GM23338 (cell line): ENCODE measurements at regions not wholly inside any gene's neighbourhood (a gene's known extent, or its start where the extent isn't known, plus 50 kb on each side); places are given as distances from the start of the nearest gene placed in this dataset.
"Not testable (repeated sequence)": the region's sequence is repeated elsewhere in the genome, so short reads cannot be mapped to it uniquely, and the experiment has no call there.

Experiments
- ATAC-seq: fragments of 200-7000 bp; cut with Tn5 transposase; 3 replicates; pipeline ENCODE4 v1.9.1; 2020
- DNase-seq: peaks from one replicate; pipeline ENCODE4 v3.0.0-alpha.2; 2015; ENCODE audit warnings: low spot score
- H2AFZ ChIP-seq: fragments of 200-600 bp; sonication (generic); 2 replicates; pipeline ENCODE4 v1.8.0; 2016; ENCODE audit warnings: antibody characterized with exemption, mild to moderate bottlenecking, moderate library complexity
- H3F3A ChIP-seq: fragments of 200-600 bp; sonication (generic); replicated peaks from 2 replicates; pipeline ENCODE4 v1.8.0; 2017; ENCODE audit warnings: antibody characterized with exemption, mixed run types, low read depth
- H3K27ac ChIP-seq: fragments of 200-600 bp; sonication (generic); 2 replicates; pipeline ENCODE4 v1.6.1; 2016; ENCODE audit warnings: low read depth
- H3K27me3 ChIP-seq: fragments of 200-600 bp; sonication (generic); 2 replicates; pipeline ENCODE4 v1.8.0; 2016; ENCODE audit warnings: mild to moderate bottlenecking, mixed run types, moderate library complexity; ENCODE audit not compliant: insufficient read depth
- H3K36me3 ChIP-seq: fragments of 200-600 bp; sonication (generic); 2 replicates; pipeline ENCODE4 v1.8.0; 2016; ENCODE audit warnings: mild to moderate bottlenecking; ENCODE audit not compliant: insufficient read depth
- H3K4me1 ChIP-seq: fragments of 200-600 bp; sonication (generic); 2 replicates; pipeline ENCODE4 v1.8.0; 2016; ENCODE audit warnings: mild to moderate bottlenecking, moderate library complexity; ENCODE audit not compliant: insufficient read depth
- H3K4me2 ChIP-seq: fragments of 200-600 bp; sonication (generic); 2 replicates; pipeline ENCODE4 v1.7.1; 2017; ENCODE audit warnings: mixed run types
- H3K4me3 ChIP-seq: fragments of 200-600 bp; sonication (generic); 2 replicates; pipeline ENCODE4 v1.6.1; 2016; ENCODE audit warnings: mixed run types
- H3K79me2 ChIP-seq: fragments of 200-600 bp; sonication (generic); replicated peaks from 2 replicates; pipeline ENCODE4 v1.8.0; 2017; ENCODE audit warnings: mild to moderate bottlenecking; ENCODE audit not compliant: insufficient read depth
- H3K9me2 ChIP-seq: fragments of 200-600 bp; sonication (generic); 2 replicates; pipeline ENCODE4 v1.8.0; 2017; ENCODE audit not compliant: insufficient read depth
- H4K20me1 ChIP-seq: fragments of 200-600 bp; sonication (generic); replicated peaks from 2 replicates; pipeline ENCODE4 v1.8.0; 2017; ENCODE audit warnings: mild to moderate bottlenecking; ENCODE audit not compliant: insufficient read depth
- H3K27ac Mint-ChIP-seq: 2 replicates; pipeline ENCODE4 v1.8.0; 2020; ENCODE audit warnings: inconsistent platforms, mild to moderate bottlenecking, moderate library complexity, mixed read lengths
- H3K27me3 Mint-ChIP-seq: 3 replicates; pipeline ENCODE4 v1.8.0; 2022; ENCODE audit warnings: low read depth, mild to moderate bottlenecking, moderate library complexity, mixed read lengths, inconsistent platforms; ENCODE audit not compliant: insufficient read depth, poor library complexity
- H3K36me3 Mint-ChIP-seq: 3 replicates; pipeline ENCODE4 v1.8.0; 2021; ENCODE audit warnings: low read depth, mild to moderate bottlenecking, inconsistent platforms, moderate library complexity, mixed read lengths
- H3K4me1 Mint-ChIP-seq: 3 replicates; pipeline ENCODE4 v1.8.0; 2020; ENCODE audit warnings: mild to moderate bottlenecking, inconsistent platforms, mixed read lengths
- H3K4me3 Mint-ChIP-seq: 3 replicates; pipeline ENCODE4 v1.8.0; 2021; ENCODE audit warnings: moderate library complexity, mild to moderate bottlenecking, inconsistent platforms, mixed read lengths
- H3K9me3 Mint-ChIP-seq: 3 replicates; pipeline ENCODE4 v1.8.0; 2020; ENCODE audit warnings: moderate library complexity, mild to moderate bottlenecking, inconsistent platforms, mixed read lengths
- CREB1 ChIP-seq: fragments of 250-450 bp; sonication (Bioruptor Pico); IDR thresholded peaks from 2 replicates; pipeline ENCODE4 v1.5.0; 2020; ENCODE audit warnings: low read depth, mild to moderate bottlenecking, moderate library complexity
- EZH2 ChIP-seq: fragments of 200-600 bp; sonication (generic); IDR thresholded peaks from one replicate; pipeline ENCODE4 v1.8.0; 2017; ENCODE audit warnings: antibody characterized with exemption, mild to moderate bottlenecking, low read depth; ENCODE audit not compliant: unreplicated experiment
- EZH2phosphoT487 ChIP-seq: fragments of 200-600 bp; sonication (generic); IDR thresholded peaks from one replicate; pipeline ENCODE4 v1.8.1; 2018; ENCODE audit warnings: antibody characterized with exemption; ENCODE audit not compliant: unreplicated experiment
- JUNB ChIP-seq: IDR thresholded peaks from one replicate; pipeline ENCODE4 v1.6.1; 2016; ENCODE audit warnings: antibody characterized with exemption; ENCODE audit not compliant: unreplicated experiment
- POLR2AphosphoS5 ChIP-seq: IDR thresholded peaks from 2 replicates; pipeline ENCODE4 v1.6.1; 2016; ENCODE audit warnings: antibody characterized with exemption, low read depth
- REST ChIP-seq: IDR thresholded peaks from one replicate; pipeline ENCODE4 v1.6.1; 2018; ENCODE audit warnings: antibody characterized with exemption; ENCODE audit not compliant: unreplicated experiment
- STAT1 ChIP-seq: IDR thresholded peaks from one replicate; pipeline ENCODE4 v1.6.1; 2016; ENCODE audit warnings: antibody characterized with exemption; ENCODE audit not compliant: unreplicated experiment
- ZNF114 ChIP-seq: fragments of 250-450 bp; sonication (Bioruptor Pico); IDR thresholded peaks from 2 replicates; pipeline ENCODE4 v1.5.0; 2020; ENCODE audit warnings: mild to moderate bottlenecking, moderate library complexity
- ZNF331 ChIP-seq: fragments of 250-450 bp; sonication (Bioruptor Pico); IDR thresholded peaks from 2 replicates; pipeline ENCODE4 v1.5.0; 2020; ENCODE audit warnings: low read depth, mild to moderate bottlenecking, moderate library complexity
- TF ChIP-seq, protein P1 (sequence below), 2 experiments: fragments of 200-600 bp in 1 of 2; sonication (generic) in 1 of 2; conservative IDR thresholded peaks; 2 replicates each; pipeline versions ENCODE4 v1.5.1 to v1.6.1; 2016 to 2017; ENCODE audit warnings: antibody characterized with exemption in 2 of 2, low read depth in 2 of 2, mild to moderate bottlenecking in 2 of 2, moderate library complexity in 1 of 2
- TF ChIP-seq, protein P2 (sequence below): IDR thresholded peaks from 2 replicates; pipeline ENCODE4 v1.6.1; 2016; ENCODE audit warnings: antibody characterized with exemption

- TF ChIP-seq, protein P1, sequence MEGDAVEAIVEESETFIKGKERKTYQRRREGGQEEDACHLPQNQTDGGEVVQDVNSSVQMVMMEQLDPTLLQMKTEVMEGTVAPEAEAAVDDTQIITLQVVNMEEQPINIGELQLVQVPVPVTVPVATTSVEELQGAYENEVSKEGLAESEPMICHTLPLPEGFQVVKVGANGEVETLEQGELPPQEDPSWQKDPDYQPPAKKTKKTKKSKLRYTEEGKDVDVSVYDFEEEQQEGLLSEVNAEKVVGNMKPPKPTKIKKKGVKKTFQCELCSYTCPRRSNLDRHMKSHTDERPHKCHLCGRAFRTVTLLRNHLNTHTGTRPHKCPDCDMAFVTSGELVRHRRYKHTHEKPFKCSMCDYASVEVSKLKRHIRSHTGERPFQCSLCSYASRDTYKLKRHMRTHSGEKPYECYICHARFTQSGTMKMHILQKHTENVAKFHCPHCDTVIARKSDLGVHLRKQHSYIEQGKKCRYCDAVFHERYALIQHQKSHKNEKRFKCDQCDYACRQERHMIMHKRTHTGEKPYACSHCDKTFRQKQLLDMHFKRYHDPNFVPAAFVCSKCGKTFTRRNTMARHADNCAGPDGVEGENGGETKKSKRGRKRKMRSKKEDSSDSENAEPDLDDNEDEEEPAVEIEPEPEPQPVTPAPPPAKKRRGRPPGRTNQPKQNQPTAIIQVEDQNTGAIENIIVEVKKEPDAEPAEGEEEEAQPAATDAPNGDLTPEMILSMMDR (conservative IDR thresholded peaks at IDR 0.05; ENCODE audit: low read depth in 2 of 2), result no peak
- TF ChIP-seq STAT1 (no peak), EZH2 (no peak), EZH2phosphoT487 (no peak), POLR2AphosphoS5 (no peak), JUNB (no peak), ZNF114 (no peak), ZNF331 (CRISPR knock-in tag) (no peak)
- TF ChIP-seq, protein P2, sequence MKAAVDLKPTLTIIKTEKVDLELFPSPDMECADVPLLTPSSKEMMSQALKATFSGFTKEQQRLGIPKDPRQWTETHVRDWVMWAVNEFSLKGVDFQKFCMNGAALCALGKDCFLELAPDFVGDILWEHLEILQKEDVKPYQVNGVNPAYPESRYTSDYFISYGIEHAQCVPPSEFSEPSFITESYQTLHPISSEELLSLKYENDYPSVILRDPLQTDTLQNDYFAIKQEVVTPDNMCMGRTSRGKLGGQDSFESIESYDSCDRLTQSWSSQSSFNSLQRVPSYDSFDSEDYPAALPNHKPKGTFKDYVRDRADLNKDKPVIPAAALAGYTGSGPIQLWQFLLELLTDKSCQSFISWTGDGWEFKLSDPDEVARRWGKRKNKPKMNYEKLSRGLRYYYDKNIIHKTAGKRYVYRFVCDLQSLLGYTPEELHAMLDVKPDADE, result no peak
These were observed 236.0 kb downstream of the TTLL2 start (continued) for GRCh38 chr6:167560673-167561569.

DNA sequence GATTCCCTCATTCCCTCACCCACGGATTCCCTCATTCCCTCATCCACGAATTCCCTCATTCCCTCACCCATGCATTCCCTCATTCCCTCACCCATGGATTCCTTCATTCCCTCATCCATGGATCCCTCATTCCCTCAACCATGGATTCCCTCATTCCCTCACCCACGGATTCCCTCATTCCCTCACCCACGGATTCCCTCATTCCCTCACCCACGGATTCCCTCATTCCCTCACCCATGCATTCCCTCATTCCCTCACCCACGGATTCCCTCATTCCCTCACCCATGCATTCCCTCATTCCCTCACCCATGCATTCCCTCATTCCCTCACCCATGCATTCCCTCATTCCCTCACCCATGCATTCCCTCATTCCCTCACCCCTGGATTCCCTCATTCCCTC is 238.0 kb downstream of the TTLL2 start:
- ATAC-seq, H3F3A ChIP-seq, H3K4me1 Mint-ChIP-seq, H4K20me1 ChIP-seq, H3K9me2 ChIP-seq, H3K36me3 ChIP-seq, H3K27ac Mint-ChIP-seq, H3K27ac ChIP-seq, DNase-seq, H3K27me3 Mint-ChIP-seq, H3K4me3 ChIP-seq, H3K79me2 ChIP-seq, H3K9me3 Mint-ChIP-seq, H3K4me1 ChIP-seq, H3K27me3 ChIP-seq, H3K36me3 Mint-ChIP-seq, H3K4me2 ChIP-seq, H2AFZ ChIP-seq, H3K4me3 Mint-ChIP-seq: not testable (repeated sequence)

DNA sequence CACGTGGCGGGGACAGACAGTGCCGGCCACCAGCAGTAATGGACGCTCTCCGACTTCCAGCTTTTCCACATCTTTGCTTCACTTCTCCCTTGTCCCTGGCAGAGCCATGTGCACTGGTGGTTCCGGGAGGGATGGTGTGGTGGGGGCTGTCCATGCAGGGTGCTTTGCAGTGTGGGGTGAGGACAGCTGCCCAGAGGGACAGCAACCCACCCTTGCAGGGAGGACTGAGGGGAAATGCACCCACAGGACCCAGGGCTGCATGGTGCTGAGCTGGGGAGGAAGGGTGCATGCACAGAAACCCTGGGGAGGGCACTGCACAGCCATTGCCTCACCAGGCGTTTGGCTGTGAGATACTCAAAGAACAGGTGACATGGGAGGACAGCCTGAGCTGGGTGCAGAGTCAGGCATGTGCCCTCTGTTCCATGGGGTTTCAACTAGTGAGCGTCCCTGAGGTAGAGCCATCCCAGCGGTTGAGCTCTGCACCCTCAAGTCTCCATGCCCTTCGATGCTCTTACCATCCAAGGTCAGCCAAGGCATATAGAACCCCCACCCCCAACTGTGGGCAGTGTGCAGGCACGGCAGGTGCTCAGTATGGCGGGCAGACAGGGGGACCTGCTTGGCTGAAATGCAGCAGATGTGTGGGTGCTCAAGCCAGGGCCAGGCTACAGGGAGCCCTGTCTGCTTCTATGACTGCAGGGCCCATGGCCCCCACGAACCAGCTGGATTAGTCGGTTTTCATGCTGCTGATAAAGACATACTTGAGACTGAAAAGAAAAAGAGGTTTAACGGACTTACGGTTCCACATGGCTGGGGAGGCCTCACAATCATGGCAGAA is 239.7 kb downstream of the TTLL2 start:
- Mint-ChIP-seq H3K9me3 (no peaks in the 10 kb centered on the region; the same call in 2 of the 3 replicates), H3K27me3 (peaks cover 8% of the 10 kb centered on the region), H3K27ac (no peak overlapping the region)
- TF ChIP-seq, protein P1 (conservative IDR thresholded peaks at IDR 0.05; ENCODE audit: low read depth in 2 of 2), result no peak
- no peak for TF ChIP-seq REST
- TF ChIP-seq CREB1 (CRISPR knock-in tag), result no peak
- TF ChIP-seq EZH2phosphoT487, result no peak
- no peak for TF ChIP-seq JUNB
- TF ChIP-seq ZNF114, result no peak
- no peak for TF ChIP-seq POLR2AphosphoS5
- TF ChIP-seq ZNF331 (CRISPR knock-in tag), result no peak

More for the DNA sequence above, 239.7 kb downstream of the TTLL2 start:
- ATAC-seq (no peak), DNase-seq (no peak)
- no peak overlapping the region for H3K4me2 ChIP-seq
- no peaks in the 10 kb centered on the region; the same call in 2 of the 3 replicates for H3K36me3 Mint-ChIP-seq
- no peaks in the 10 kb centered on the region for H3F3A ChIP-seq
- no peak overlapping the region for H3K4me3 Mint-ChIP-seq
- 0 out of 2 replicates have a peak, but pooled peaks cover 2% of the 10 kb centered on the region for H3K9me2 ChIP-seq
- no peak overlapping the region for H2AFZ ChIP-seq
- no peak overlapping the region for H3K4me3 ChIP-seq
- no peaks in the 10 kb centered on the region for H3K36me3 ChIP-seq
- H3K27ac ChIP-seq, result no peak overlapping the region
- H4K20me1 ChIP-seq, result no peaks in the 10 kb centered on the region
- no peaks in the 10 kb centered on the region; the same call in 2 of the 3 replicates for H3K4me1 Mint-ChIP-seq
- no peaks in the 10 kb centered on the region for H3K79me2 ChIP-seq
- no peaks in the 10 kb centered on the region for H3K27me3 ChIP-seq
- no peaks in the 10 kb centered on the region for H3K4me1 ChIP-seq
